Activated CD8-positive, alpha-beta memory T cell treated with anti-CD3 and anti-CD28 coated beads for 48 hours (primary cell): ENCODE measurements at regions not wholly inside any gene's neighbourhood (a gene's known extent, or its start where the extent isn't known, plus 50 kb on each side); places are given as distances from the start of the nearest gene placed in this dataset.
"Not testable (repeated sequence)": the region's sequence is repeated elsewhere in the genome, so short reads cannot be mapped to it uniquely, and the experiment has no call there.

ENCODE experiments used
- DNase-seq, 3 experiments: peaks; one replicate each; pipeline ENCODE4 v3.0.0-alpha.2; 2020; ENCODE audit warnings: low read depth in 2 of 3, low spot score in 2 of 3

GRCh38 chrX:55142206-55142918 lies 53.5 kb downstream of the PAGE2 start:
- no peak for DNase-seq

GRCh38 chrX:55142919-55143310 lies 54.1 kb downstream of the PAGE2 start:
- no peak for DNase-seq

GRCh38 chrX:55143621-55144020 lies 54.8 kb downstream of the PAGE2 start:
- no peak for DNase-seq

- no peak for DNase-seq
These were observed 55.9 kb downstream of the PAGE2 start for GRCh38 chrX:55144697-55145096.

GRCh38 chrX:55149242-55149641 lies 60.4 kb downstream of the PAGE2 start:
- no peak for DNase-seq

DNA sequence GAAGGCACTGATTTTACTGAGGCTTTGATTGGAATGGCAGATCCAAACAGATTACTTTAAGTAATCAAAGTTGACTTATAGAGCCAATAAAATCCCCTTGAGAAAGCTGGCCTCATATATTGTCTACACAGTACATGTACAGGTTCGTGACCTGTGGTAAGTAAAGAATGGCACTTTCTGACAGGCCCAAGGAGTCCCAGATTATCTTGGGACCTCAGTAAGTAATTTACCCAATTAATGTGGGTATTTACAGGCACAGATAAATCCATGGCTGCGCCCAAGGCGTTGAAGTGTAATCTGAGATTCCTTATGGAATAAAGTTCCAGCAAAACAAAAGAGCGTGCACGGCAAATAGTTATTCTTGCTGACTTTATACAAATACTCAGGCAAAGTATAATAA lies 62.4 kb downstream of the PAGE2 start:
- DNase-seq = no peak

GRCh38 chrX:55159551-55159950 lies 60.6 kb upstream of the PAGE5 start:
- no peak for DNase-seq

DNA sequence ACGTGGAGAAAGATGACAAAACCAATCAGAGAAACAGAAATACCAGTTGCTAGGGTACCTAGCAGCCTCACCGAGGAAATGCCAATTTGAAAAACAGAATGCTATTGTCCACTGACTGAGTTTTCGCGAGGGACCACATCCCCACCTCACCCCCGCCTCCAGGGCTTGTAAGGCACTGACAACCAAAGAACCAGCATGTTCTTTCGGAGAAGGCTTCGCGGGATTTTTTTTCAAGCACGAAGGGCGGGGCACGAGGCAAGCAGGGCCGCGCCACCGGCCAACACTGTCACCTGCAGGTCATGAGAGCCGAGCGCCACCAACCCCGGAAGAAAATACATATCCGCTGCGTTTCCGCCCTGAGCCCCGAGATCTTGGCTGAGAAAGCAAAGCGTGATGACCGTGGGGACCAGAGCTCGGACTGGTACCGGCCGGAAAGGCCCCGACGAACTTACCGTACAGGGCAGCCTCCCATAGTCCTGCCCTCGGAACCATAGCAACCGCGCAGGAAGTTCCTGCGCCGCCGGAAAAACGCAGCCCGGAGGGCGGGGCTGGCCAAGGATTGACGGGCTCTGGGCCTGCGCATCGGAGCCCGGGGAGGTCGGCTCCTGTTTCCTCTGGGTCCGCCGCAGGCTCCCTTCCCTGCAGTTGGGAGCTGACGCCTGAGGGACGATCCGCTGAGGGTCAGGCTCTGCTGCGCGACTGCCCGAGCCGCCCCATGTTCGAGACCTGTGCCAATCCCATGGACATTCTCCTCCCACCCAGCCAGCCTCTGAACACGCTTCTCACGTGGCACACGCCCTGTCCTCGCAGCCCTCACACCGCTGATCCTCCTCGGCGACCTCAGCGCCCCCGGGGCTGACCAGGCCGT lies 59.2 kb upstream of the PAGE5 start:
- peak; percentile 56 to 63 (median 61) for DNase-seq

DNA sequence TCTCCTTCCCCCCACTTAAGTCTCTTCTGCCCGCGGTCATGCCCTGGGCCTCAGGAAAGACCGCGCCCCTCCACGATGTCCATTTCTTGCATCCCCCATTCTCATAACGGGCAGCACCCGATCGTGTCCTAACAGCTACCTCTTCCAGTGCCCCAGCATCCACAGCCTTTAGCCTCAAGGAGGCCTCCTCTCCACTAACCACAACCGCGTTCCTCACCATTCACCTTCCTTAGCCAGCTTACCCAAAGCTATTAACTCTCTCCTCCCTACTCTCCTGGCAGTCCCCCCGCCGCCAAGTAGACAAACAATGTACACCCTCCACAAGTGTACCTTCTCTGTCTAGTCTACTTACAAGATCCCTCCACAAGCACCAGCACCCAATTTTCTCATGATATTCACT lies 58.6 kb upstream of the PAGE5 start:
- DNase-seq = no peak

DNA sequence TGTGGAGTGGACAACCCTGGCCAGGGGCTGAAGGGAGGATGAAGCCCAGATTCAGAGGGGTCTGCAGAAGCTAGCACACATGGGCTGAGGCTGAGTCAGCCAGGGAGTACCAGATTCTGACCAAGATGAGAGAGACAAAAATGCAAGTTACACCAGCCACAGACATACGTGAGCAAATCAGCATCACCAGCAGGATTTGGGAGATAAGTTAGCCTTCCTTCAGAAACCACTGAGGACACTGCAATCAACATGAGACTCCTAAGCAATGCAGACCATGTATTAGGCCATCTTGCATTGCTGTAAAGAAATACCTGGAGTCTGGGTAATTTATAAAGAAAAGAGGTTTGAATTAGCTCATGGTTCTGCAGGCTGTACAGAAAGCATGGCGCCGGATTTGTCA lies 57.0 kb upstream of the PAGE5 start:
- no peak for DNase-seq

DNA sequence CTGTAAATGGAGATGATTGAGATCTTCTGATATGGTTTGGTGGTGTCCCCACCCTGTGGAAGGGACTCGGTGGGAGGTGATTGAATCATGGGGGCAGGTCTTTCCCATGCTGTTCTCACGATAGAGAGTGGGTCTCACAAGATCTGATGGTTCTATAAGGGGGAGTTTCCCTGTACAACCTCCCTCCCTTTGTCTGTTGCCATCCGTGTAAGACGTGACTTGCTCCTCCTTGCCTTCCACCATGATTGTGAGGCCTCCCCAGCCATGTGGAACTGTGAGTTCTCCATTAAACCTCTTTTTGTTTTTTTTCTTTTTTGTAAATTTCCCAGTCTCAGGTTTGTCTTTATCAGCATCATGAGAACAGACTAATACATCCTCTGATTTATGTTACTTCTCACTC lies 55.1 kb upstream of the PAGE5 start:
- not testable (repeated sequence) for DNase-seq

- DNase-seq = no peak
These were observed 52.9 kb upstream of the PAGE5 start for GRCh38 chrX:55167124-55167803.

DNA sequence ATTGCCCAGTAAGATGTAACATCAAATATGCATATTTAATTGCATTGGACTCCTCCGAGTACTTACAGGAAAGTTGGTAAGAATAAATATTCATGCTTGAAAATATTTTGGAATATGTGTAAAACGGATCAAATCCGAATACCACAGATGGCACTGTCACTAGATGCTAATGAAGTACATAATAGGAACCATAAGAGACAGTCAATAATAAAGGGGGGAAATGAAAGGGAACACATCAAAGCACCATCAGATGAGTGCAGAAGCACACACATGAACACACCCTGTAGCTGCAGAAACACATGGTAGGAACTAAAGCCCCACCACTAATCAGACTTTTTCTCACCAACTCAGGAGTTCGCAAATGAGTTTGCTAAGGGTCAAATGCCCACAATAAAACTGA lies 52.2 kb upstream of the PAGE5 start:
- DNase-seq = no peak

DNA sequence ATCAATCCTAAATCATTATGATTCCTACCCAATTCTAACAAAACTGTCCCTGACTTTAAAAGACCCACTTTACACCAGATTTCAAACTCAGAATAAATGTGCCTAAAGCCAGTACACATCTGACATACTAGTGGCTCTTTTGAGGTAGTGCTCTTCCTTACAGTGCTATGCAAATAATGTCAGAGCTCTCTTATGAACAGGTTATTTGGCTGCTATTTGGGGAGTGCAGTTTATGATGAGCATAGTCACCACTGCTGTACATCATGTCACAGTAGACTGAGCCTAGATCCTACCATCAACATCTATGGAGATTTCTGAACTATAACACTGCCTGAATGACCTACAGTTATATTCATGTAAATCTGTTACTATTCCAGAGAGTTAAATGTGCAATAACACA lies 50.4 kb upstream of the PAGE5 start:
- DNase-seq = no peak
